ENCODE measurements at regions not wholly inside any gene's neighbourhood (a gene's known extent, or its start where the extent isn't known, plus 50 kb on each side); places are given as distances from the start of the nearest gene placed in this dataset.

DNA sequence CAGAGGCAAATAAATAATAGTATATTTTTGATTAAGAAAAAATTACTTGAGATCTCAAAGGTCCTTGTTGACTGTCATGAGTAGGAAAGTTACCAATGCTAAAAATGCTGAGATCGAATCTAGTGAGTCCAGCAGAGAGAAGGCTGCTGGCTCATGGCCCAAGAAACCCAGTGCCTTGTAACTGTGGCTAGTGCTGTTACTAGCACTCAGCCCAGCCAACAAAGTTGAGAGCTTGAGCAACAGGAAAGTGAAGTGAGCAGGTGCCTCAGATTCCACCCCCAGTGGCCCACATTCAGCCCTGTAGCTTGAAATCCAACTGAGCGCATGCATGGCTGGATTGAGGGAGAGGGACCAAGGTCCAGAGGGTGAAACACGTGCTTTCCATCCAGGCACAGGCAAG lies 398.2 kb downstream of the SHANK2 start:
- Histone ChIP-seq H3K4me3 (ENCODE audit: low read depth, low read length) (no peak overlapping the region), H3K27ac (ENCODE audit: low read depth, low read length) (no peak overlapping the region), H3K4me1 (ENCODE audit: control insufficient read depth, insufficient read depth, low read length) (no peaks in the 10 kb centered on the region), H3K9ac (ENCODE audit: low read depth, low read length) (no peak overlapping the region), H3K9me3 (ENCODE audit: control insufficient read depth, insufficient read depth, low read length) (no peaks in the 10 kb centered on the region), H3K27me3 (ENCODE audit: control insufficient read depth, insufficient read depth, low read length) (no peaks in the 10 kb centered on the region), H3K36me3 (ENCODE audit: control insufficient read depth, insufficient read depth, low read length) (no peaks in the 10 kb centered on the region)

DNA sequence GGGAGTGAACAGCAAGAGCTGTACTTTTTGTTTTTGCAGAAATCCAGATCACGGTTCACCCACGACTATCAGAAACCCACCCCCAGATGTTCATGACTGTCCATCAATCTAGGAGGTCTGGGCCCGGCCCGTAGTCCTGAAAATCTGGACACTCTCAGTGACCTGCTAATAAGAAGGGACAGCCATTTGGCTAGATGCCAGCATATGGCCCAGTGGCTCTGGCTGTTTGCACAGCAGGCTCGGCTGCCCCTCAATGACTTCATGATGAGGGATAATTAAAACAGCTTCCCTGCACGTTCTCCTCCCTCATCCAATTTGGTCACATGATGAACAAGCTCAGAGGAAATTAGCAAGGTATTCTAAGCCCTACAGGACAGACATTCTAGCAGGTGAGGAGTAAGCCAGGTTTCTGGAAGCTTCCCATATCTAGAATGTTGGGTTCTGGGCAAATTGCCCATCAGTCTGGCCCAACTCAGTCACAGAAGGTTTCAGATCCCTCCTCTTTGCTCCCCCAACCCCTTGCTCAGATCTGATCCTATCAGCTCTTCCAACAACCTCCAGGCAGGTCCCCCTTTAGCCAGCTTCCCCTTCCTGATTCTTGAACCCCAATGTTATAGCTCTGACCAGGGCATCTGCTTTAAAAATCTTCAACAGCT lies 397.3 kb downstream of the SHANK2 start:
- Histone ChIP-seq H3K27ac (ENCODE audit: low read depth, low read length) (no peak overlapping the region), H3K4me3 (ENCODE audit: low read depth, low read length) (no peak overlapping the region), H3K9me3 (ENCODE audit: control insufficient read depth, insufficient read depth, low read length) (no peaks in the 10 kb centered on the region), H3K36me3 (ENCODE audit: control insufficient read depth, insufficient read depth, low read length) (no peaks in the 10 kb centered on the region), H3K27me3 (ENCODE audit: control insufficient read depth, insufficient read depth, low read length) (no peaks in the 10 kb centered on the region), H3K4me1 (ENCODE audit: control insufficient read depth, insufficient read depth, low read length) (no peaks in the 10 kb centered on the region), H3K9ac (ENCODE audit: low read depth, low read length) (no peak overlapping the region)

DNA sequence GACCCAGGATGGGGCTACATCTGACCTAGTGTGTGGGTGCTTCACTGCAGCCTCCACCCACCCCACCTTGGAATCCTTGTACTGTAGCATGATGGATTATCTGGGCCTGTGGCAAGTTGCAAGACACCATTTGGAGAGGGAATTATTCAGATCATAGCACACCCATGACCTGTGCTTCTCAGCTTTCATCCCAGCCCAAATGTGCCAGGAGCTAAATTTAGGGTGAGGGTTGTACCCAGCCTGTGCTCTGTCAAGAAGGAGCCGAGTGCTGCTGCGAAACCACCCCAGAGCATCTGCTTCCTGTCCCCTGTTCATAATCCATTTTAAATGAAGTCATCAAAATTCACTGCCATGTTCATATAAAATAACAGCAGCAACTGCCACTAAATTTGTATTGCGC lies 394.5 kb downstream of the SHANK2 start:
- no peak overlapping the region for H3K4me3 ChIP-seq (ENCODE audit: low read depth, low read length)
- no peaks in the 10 kb centered on the region for H3K36me3 ChIP-seq (ENCODE audit: control insufficient read depth, insufficient read depth, low read length)
- no peak overlapping the region for H3K27ac ChIP-seq (ENCODE audit: low read depth, low read length)
- peaks cover 6% of the 10 kb centered on the region for H3K4me1 ChIP-seq (ENCODE audit: control insufficient read depth, insufficient read depth, low read length)
- H3K27me3 ChIP-seq (ENCODE audit: control insufficient read depth, insufficient read depth, low read length) = no peaks in the 10 kb centered on the region
- H3K9ac ChIP-seq (ENCODE audit: low read depth, low read length) = no peak overlapping the region
- H3K9me3 ChIP-seq (ENCODE audit: control insufficient read depth, insufficient read depth, low read length) = no peaks in the 10 kb centered on the region

DNA sequence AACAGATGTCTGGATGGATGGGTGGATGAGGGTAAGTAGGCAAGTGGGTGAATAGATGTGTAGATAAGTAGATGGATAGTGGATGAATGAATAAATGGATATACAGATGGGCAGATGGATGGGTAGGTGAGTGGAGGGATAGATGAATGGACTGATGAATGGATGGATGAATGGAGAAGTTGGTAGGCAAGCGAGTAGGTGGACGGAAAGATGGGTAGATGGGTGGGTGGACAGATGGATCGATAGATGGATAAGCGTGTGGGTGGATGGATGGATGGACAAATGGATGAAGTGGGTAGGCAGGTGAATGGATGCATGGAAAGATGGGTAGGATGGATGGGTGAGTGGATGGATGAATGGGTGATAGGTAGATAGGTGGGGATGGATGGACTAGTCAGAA lies 393.2 kb downstream of the SHANK2 start:
- H3K4me1 ChIP-seq (ENCODE audit: control insufficient read depth, insufficient read depth, low read length) = peaks cover 6% of the 10 kb centered on the region
- no peak overlapping the region for H3K9ac ChIP-seq (ENCODE audit: low read depth, low read length)
- H3K27ac ChIP-seq (ENCODE audit: low read depth, low read length) = no peak overlapping the region
- H3K9me3 ChIP-seq (ENCODE audit: control insufficient read depth, insufficient read depth, low read length) = no peaks in the 10 kb centered on the region
- no peaks in the 10 kb centered on the region for H3K27me3 ChIP-seq (ENCODE audit: control insufficient read depth, insufficient read depth, low read length)
- no peaks in the 10 kb centered on the region for H3K36me3 ChIP-seq (ENCODE audit: control insufficient read depth, insufficient read depth, low read length)
- no peak overlapping the region for H3K4me3 ChIP-seq (ENCODE audit: low read depth, low read length)

DNA sequence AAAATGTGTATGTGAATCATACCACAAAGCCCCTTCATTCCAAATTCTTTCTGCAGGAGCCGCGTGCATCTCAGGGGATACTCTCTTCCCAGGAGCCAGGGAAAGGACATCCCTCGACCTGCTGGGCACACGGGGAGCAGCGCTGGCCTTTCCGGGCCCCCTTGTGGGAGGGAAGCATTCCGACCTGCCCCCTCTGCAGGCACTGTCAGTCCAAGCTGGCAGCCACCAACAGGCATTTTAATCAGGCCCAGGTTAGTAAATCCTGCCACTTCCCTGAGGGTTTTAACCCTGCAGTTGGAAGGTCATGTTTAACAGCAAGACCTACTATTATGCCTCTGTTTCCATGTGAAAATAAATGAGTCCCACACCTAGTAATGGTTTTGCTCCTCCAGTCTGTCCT lies 391.5 kb downstream of the SHANK2 start:
- Histone ChIP-seq H3K9ac (ENCODE audit: low read depth, low read length) (no peak overlapping the region), H3K27ac (ENCODE audit: low read depth, low read length) (no peak overlapping the region), H3K36me3 (ENCODE audit: control insufficient read depth, insufficient read depth, low read length) (no peaks in the 10 kb centered on the region), H3K27me3 (ENCODE audit: control insufficient read depth, insufficient read depth, low read length) (no peaks in the 10 kb centered on the region), H3K9me3 (ENCODE audit: control insufficient read depth, insufficient read depth, low read length) (no peaks in the 10 kb centered on the region), H3K4me1 (ENCODE audit: control insufficient read depth, insufficient read depth, low read length) (peaks cover 6% of the 10 kb centered on the region), H3K4me3 (ENCODE audit: low read depth, low read length) (no peak overlapping the region)

DNA sequence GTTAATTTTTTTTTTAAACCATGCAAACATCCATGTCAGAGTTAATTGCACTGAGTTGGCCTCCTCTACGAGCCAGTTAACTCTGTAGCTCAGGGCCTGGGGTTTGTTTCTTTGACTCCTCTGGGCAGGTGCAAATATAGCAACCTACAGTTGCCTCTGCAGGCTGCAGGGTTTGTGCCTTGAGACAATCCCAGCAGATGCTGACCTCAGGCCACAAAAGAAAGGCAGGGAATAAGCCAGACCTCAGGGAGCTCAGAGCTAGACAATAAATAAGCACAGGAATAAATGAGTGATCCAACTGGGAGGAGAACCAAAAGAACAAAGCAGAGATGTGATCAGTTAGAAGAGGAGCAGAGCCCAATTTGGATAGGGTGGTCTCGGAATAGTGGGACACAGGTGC lies 390.8 kb downstream of the SHANK2 start:
- no peaks in the 10 kb centered on the region for H3K9me3 ChIP-seq (ENCODE audit: control insufficient read depth, insufficient read depth, low read length)
- no peaks in the 10 kb centered on the region for H3K27me3 ChIP-seq (ENCODE audit: control insufficient read depth, insufficient read depth, low read length)
- no peak overlapping the region for H3K27ac ChIP-seq (ENCODE audit: low read depth, low read length)
- no peak overlapping the region for H3K9ac ChIP-seq (ENCODE audit: low read depth, low read length)
- no peaks in the 10 kb centered on the region for H3K36me3 ChIP-seq (ENCODE audit: control insufficient read depth, insufficient read depth, low read length)
- no peak overlapping the region for H3K4me3 ChIP-seq (ENCODE audit: low read depth, low read length)
- peaks cover 6% of the 10 kb centered on the region for H3K4me1 ChIP-seq (ENCODE audit: control insufficient read depth, insufficient read depth, low read length)

DNA sequence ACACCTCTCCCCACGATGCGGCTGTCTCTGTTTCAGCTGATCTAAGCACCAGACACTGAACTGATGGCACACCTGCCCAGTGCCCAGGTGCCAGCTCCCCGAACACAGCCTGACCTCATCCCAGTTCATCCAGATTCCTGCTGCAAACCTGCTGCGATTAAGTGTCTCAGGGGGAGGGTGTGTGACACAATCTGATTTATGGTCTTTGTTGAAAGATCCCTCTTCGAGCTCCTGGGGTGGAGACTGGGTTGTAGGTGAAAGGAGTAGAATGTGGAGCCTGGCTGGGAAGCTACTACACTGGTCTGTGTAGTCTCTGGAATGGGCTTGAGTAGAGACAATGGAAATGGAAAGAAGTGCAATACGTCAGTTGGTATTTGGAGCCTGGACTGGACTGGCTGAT lies 390.3 kb downstream of the SHANK2 start:
- Histone ChIP-seq H3K27me3 (ENCODE audit: control insufficient read depth, insufficient read depth, low read length) (no peaks in the 10 kb centered on the region), H3K27ac (ENCODE audit: low read depth, low read length) (no peak overlapping the region), H3K4me3 (ENCODE audit: low read depth, low read length) (no peak overlapping the region), H3K36me3 (ENCODE audit: control insufficient read depth, insufficient read depth, low read length) (no peaks in the 10 kb centered on the region), H3K9ac (ENCODE audit: low read depth, low read length) (no peak overlapping the region), H3K9me3 (ENCODE audit: control insufficient read depth, insufficient read depth, low read length) (no peaks in the 10 kb centered on the region), H3K4me1 (ENCODE audit: control insufficient read depth, insufficient read depth, low read length) (peaks cover 6% of the 10 kb centered on the region)

DNA sequence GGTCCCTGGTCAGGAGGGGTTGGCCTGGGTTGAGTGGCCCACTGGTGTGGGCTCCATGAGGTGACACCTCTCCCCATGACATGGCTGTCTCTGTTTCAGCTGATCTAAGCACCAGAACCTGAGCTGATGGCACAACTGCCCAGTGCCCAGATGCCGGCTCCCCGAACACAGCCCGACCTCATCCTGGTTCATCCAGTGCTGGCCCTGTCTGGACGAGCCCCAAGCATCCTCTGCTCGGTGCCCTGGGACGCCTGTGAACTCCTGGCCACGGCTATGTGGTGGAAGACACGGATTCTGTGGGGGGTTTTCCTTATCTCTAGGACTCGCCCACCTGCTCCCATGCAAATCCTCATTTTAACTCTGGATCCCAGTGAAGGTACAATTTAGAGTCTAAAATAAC lies 389.2 kb downstream of the SHANK2 start:
- no peaks in the 10 kb centered on the region for H3K27me3 ChIP-seq (ENCODE audit: control insufficient read depth, insufficient read depth, low read length)
- no peak overlapping the region for H3K9ac ChIP-seq (ENCODE audit: low read depth, low read length)
- no peak overlapping the region for H3K4me3 ChIP-seq (ENCODE audit: low read depth, low read length)
- no peak overlapping the region for H3K27ac ChIP-seq (ENCODE audit: low read depth, low read length)
- H3K4me1 ChIP-seq (ENCODE audit: control insufficient read depth, insufficient read depth, low read length) = peaks cover 6% of the 10 kb centered on the region
- no peaks in the 10 kb centered on the region for H3K9me3 ChIP-seq (ENCODE audit: control insufficient read depth, insufficient read depth, low read length)
- no peaks in the 10 kb centered on the region for H3K36me3 ChIP-seq (ENCODE audit: control insufficient read depth, insufficient read depth, low read length)

DNA sequence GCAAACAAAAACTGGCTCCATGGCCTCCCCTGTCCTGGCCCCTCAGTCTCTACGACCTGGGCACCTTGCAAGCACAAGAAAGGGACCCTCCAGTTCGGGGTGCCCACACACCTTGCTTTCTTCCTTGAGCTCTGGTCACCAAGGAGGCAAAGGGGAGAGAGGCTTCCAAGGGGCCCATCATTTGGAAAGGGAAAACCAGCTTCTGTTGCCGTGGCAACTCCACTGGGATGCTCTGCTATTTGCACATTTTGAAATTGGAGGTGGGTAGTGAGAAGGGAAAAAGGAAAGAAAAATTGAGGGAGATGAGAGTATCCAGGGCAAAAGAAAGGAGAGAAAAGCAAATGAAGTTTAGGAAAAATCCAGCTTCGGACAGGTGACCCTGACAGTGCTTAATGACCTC lies 388.4 kb downstream of the SHANK2 start:
- no peaks in the 10 kb centered on the region for H3K36me3 ChIP-seq (ENCODE audit: control insufficient read depth, insufficient read depth, low read length)
- no peak overlapping the region for H3K4me3 ChIP-seq (ENCODE audit: low read depth, low read length)
- peaks cover 6% of the 10 kb centered on the region for H3K4me1 ChIP-seq (ENCODE audit: control insufficient read depth, insufficient read depth, low read length)
- H3K9me3 ChIP-seq (ENCODE audit: control insufficient read depth, insufficient read depth, low read length) = no peaks in the 10 kb centered on the region
- H3K27me3 ChIP-seq (ENCODE audit: control insufficient read depth, insufficient read depth, low read length) = no peaks in the 10 kb centered on the region
- no peak overlapping the region for H3K9ac ChIP-seq (ENCODE audit: low read depth, low read length)
- no peak overlapping the region for H3K27ac ChIP-seq (ENCODE audit: low read depth, low read length)

DNA sequence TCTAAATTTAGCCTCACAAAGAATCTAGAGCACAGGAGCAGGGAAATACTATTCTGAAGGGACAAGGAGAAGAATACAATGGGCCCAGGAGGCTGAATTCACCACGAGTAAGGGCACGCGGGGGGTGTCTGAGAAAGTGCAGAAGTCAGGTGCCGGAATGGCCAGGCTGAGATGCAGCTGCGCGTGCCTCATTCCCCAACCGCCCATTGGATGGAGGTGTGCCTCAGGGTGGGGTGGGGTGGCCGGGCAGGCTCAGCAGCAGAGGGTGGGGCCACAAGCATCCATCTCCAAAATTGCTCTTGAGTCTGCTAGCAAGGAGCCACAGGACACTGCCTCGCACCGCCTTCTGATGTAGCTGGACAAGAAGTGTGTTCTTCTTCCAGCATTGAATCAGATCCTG lies 387.0 kb downstream of the SHANK2 start:
- Histone ChIP-seq H3K9ac (ENCODE audit: low read depth, low read length) (no peak overlapping the region), H3K9me3 (ENCODE audit: control insufficient read depth, insufficient read depth, low read length) (no peaks in the 10 kb centered on the region), H3K4me3 (ENCODE audit: low read depth, low read length) (no peak overlapping the region), H3K27me3 (ENCODE audit: control insufficient read depth, insufficient read depth, low read length) (no peaks in the 10 kb centered on the region), H3K27ac (ENCODE audit: low read depth, low read length) (no peak overlapping the region), H3K4me1 (ENCODE audit: control insufficient read depth, insufficient read depth, low read length) (peaks cover 6% of the 10 kb centered on the region), H3K36me3 (ENCODE audit: control insufficient read depth, insufficient read depth, low read length) (no peaks in the 10 kb centered on the region)

DNA sequence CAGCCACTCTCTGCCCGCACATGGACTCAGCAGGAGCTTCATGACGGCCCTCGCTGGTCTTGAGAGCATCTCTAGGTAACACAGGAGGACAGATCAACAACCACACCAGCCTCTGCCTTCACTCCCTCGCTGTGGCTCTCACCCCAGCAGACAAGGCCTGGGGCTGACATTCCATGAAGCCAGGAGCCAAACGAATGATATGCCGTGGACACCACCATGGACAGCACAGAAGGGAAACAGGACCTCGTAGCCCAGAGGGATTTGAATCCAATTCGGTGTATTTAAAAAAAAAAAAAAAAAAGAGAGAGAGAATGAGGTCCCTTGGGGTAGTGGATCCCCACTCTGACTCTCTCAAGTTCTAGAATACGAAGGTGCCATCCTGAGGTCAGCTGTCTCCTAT lies 385.5 kb downstream of the SHANK2 start:
- no peaks in the 10 kb centered on the region; the same call in 1 of the 2 replicates for H3K4me1 ChIP-seq (ENCODE audit: control insufficient read depth, insufficient read depth, low read length)
- H3K9me3 ChIP-seq (ENCODE audit: control insufficient read depth, insufficient read depth, low read length) = no peaks in the 10 kb centered on the region
- H3K36me3 ChIP-seq (ENCODE audit: control insufficient read depth, insufficient read depth, low read length) = no peaks in the 10 kb centered on the region
- no peak overlapping the region for H3K4me3 ChIP-seq (ENCODE audit: low read depth, low read length)
- no peaks in the 10 kb centered on the region for H3K27me3 ChIP-seq (ENCODE audit: control insufficient read depth, insufficient read depth, low read length)
- H3K9ac ChIP-seq (ENCODE audit: low read depth, low read length) = no peak overlapping the region
- H3K27ac ChIP-seq (ENCODE audit: low read depth, low read length) = no peak overlapping the region
